Epithelial cell of proximal tubule (primary cell): ENCODE measurements at regions not wholly inside any gene's neighbourhood (a gene's known extent, or its start where the extent isn't known, plus 50 kb on each side); places are given as distances from the start of the nearest gene placed in this dataset.

Experiments
- DNase-seq: peaks from one replicate; pipeline ENCODE4 v3.0.0-alpha.2; 2011; ENCODE audit warnings: low read depth
- H3K4me3 ChIP-seq: 2 replicates; pipeline ENCODE4 v1.5.1; 2011; ENCODE audit warnings: low read depth, mild to moderate bottlenecking, low read length
- CTCF ChIP-seq: conservative IDR thresholded peaks from 2 replicates; pipeline ENCODE4 v1.5.1; 2012; ENCODE audit warnings: low read depth, mild to moderate bottlenecking, low read length

- DNase-seq = peak; percentile 27
- TF ChIP-seq CTCF = no peak
- no peak overlapping the region for H3K4me3 ChIP-seq
Observed at GRCh38 chr18:2087877-2088673, 483.2 kb downstream of the METTL4 start.

- no peak overlapping the region for H3K4me3 ChIP-seq
- DNase-seq = no peak
- TF ChIP-seq CTCF = no peak
Observed at GRCh38 chr18:2089396-2089795, 481.9 kb downstream of the METTL4 start.

- TF ChIP-seq CTCF = no peak
- H3K4me3 ChIP-seq = no peak overlapping the region
- no peak for DNase-seq
Observed at GRCh38 chr18:2091937-2092336, 479.4 kb downstream of the METTL4 start.

GRCh38 chr18:2096551-2096950 is 474.8 kb downstream of the METTL4 start:
- DNase-seq = no peak
- TF ChIP-seq CTCF = no peak
- no peak overlapping the region for H3K4me3 ChIP-seq

GRCh38 chr18:2100694-2101213 is 470.6 kb downstream of the METTL4 start:
- TF ChIP-seq CTCF = no peak
- no peak for DNase-seq
- no peak overlapping the region for H3K4me3 ChIP-seq

- H3K4me3 ChIP-seq = no peak overlapping the region
- DNase-seq = no peak
- no peak for TF ChIP-seq CTCF
Observed at GRCh38 chr18:2102022-2102421, 469.3 kb downstream of the METTL4 start.

GRCh38 chr18:2103299-2103698 is 468.0 kb downstream of the METTL4 start:
- no peak for DNase-seq
- no peak overlapping the region for H3K4me3 ChIP-seq
- no peak for TF ChIP-seq CTCF
